HEK293T (cell line): ENCODE measurements at regions not wholly inside any gene's neighbourhood (a gene's known extent, or its start where the extent isn't known, plus 50 kb on each side); places are given as distances from the start of the nearest gene placed in this dataset.
"Not testable (repeated sequence)": the region's sequence is repeated elsewhere in the genome, so short reads cannot be mapped to it uniquely, and the experiment has no call there.

Source experiments
- CTCF ChIA-PET: fragments of 350-600 bp; formaldehyde crosslinking; extraction: SDS; loops from one replicate; lab custom pipeline; 2021; ENCODE audit warnings: antibody characterized with exemption, inconsistent platforms; lab: Yijun Ruan, JAX
- POLR2A ChIA-PET: fragments of 350-600 bp; formaldehyde crosslinking; extraction: SDS; loops from one replicate; lab custom pipeline; 2020; ENCODE audit warnings: antibody characterized with exemption, inconsistent platforms; lab: Yijun Ruan, JAX
- DNase-seq: peaks from one replicate; pipeline ENCODE4 v3.0.0; 2012; ENCODE audit warnings: mixed read lengths; ENCODE audit errors: extremely low spot score
- ARNT ChIP-seq: fragments of 450-650 bp; IDR thresholded peaks from 2 replicates; pipeline ENCODE4 v1.6.1; 2017; ENCODE audit warnings: mild to moderate bottlenecking
- BHLHE40 ChIP-seq: fragments of 450-650 bp; IDR thresholded peaks from 2 replicates; pipeline ENCODE4 v1.6.1; 2016; ENCODE audit warnings: mild to moderate bottlenecking, moderate library complexity, borderline replicate concordance
- CTBP1 ChIP-seq: fragments of 450-650 bp; IDR thresholded peaks from 2 replicates; pipeline ENCODE4 v1.6.1; 2016; ENCODE audit warnings: borderline replicate concordance
- ELF4 ChIP-seq: fragments of 450-650 bp; IDR thresholded peaks from 2 replicates; pipeline ENCODE4 v1.6.1; 2017; ENCODE audit warnings: antibody characterized with exemption
- FOXA1 ChIP-seq: fragments of 450-650 bp; IDR thresholded peaks from 2 replicates; pipeline ENCODE4 v1.6.1; 2016; ENCODE audit warnings: mild to moderate bottlenecking
- FOXK2 ChIP-seq: fragments of 450-650 bp; IDR thresholded peaks from 2 replicates; pipeline ENCODE4 v1.6.1; 2016; ENCODE audit warnings: mild to moderate bottlenecking
- FOXM1 ChIP-seq: fragments of 450-650 bp; IDR thresholded peaks from 2 replicates; pipeline ENCODE4 v1.6.1; 2017; ENCODE audit warnings: mild to moderate bottlenecking, borderline replicate concordance
- HDGF ChIP-seq: fragments of 450-650 bp; IDR thresholded peaks from 2 replicates; pipeline ENCODE4 v1.6.1; 2017; ENCODE audit warnings: antibody characterized with exemption, borderline replicate concordance
- L3MBTL2 ChIP-seq: fragments of 450-650 bp; conservative IDR thresholded peaks from 2 replicates; pipeline ENCODE4 v1.6.1; 2016; ENCODE audit warnings: mild to moderate bottlenecking
- LEF1 ChIP-seq: fragments of 450-650 bp; IDR thresholded peaks from 2 replicates; pipeline ENCODE4 v1.6.1; 2017; ENCODE audit warnings: mild to moderate bottlenecking, borderline replicate concordance
- NFRKB ChIP-seq: fragments of 450-650 bp; IDR thresholded peaks from 2 replicates; pipeline ENCODE4 v1.6.1; 2016; ENCODE audit warnings: mild to moderate bottlenecking, moderate library complexity
- PKNOX1 ChIP-seq: fragments of 450-650 bp; IDR thresholded peaks from 2 replicates; pipeline ENCODE4 v1.6.1; 2016
- SP1 ChIP-seq: fragments of 450-650 bp; IDR thresholded peaks from 2 replicates; pipeline ENCODE4 v1.6.1; 2017
- SUZ12 ChIP-seq: fragments of 450-650 bp; IDR thresholded peaks from 2 replicates; pipeline ENCODE4 v1.6.1; 2016; ENCODE audit warnings: mild to moderate bottlenecking
- TARDBP ChIP-seq: fragments of 450-650 bp; IDR thresholded peaks from 2 replicates; pipeline ENCODE4 v1.6.1; 2016
- ZNF384 ChIP-seq: fragments of 450-650 bp; IDR thresholded peaks from 2 replicates; pipeline ENCODE4 v1.6.1; 2016

GRCh38 chr4:62627671-62628070 lies 1427.5 kb downstream of the ADGRL3 start:
- ChIA-PET CTCF (no interaction called here), POLR2A (no interaction called here)
- no peak for DNase-seq
- TF ChIP-seq FOXM1, result no peak
- no peak for TF ChIP-seq PKNOX1
- TF ChIP-seq ARNT, result no peak
- TF ChIP-seq SUZ12, result no peak
- no peak for TF ChIP-seq BHLHE40
- no peak for TF ChIP-seq L3MBTL2
- no peak for TF ChIP-seq ZNF384
- TF ChIP-seq CTBP1, result no peak
- no peak for TF ChIP-seq TARDBP
- no peak for TF ChIP-seq FOXK2
- no peak for TF ChIP-seq ELF4
- no peak for TF ChIP-seq LEF1
- TF ChIP-seq HDGF, result no peak
- no peak for TF ChIP-seq NFRKB
- no peak for TF ChIP-seq SP1
- TF ChIP-seq FOXA1, result no peak

GRCh38 chr4:62627141-62627540 lies 1427.0 kb downstream of the ADGRL3 start:
- ChIA-PET CTCF (no interaction called here), POLR2A (no interaction called here)
- no peak for DNase-seq
- no peak for TF ChIP-seq ZNF384

GRCh38 chr4:62622089-62622488 lies 1422.0 kb downstream of the ADGRL3 start:
- no peak for DNase-seq
- CTCF ChIA-PET, result no interaction called here
- POLR2A ChIA-PET, result no interaction called here
- no peak for TF ChIP-seq PKNOX1

GRCh38 chr4:62619971-62620370 lies 1419.8 kb downstream of the ADGRL3 start:
- POLR2A ChIA-PET, result no interaction called here
- no peak for TF ChIP-seq BHLHE40
- TF ChIP-seq FOXA1, result no peak
- no peak for TF ChIP-seq ELF4
- no peak for TF ChIP-seq ZNF384
- no peak for TF ChIP-seq SP1
- no peak for TF ChIP-seq PKNOX1
- CTCF ChIA-PET, result no interaction called here

GRCh38 chr4:62618042-62618441 lies 1417.9 kb downstream of the ADGRL3 start:
- TF ChIP-seq CTBP1 (no peak), NFRKB (no peak), ZNF384 (no peak), FOXA1 (no peak), ELF4 (no peak), HDGF (no peak), SP1 (no peak), PKNOX1 (no peak), TARDBP (no peak), FOXM1 (no peak), BHLHE40 (no peak), FOXK2 (no peak), SUZ12 (no peak), LEF1 (no peak), L3MBTL2 (no peak), ARNT (no peak)
- no peak for DNase-seq
- ChIA-PET POLR2A (no interaction called here), CTCF (no interaction called here)

More at GRCh38 chr4:62619971-62620370, 1419.8 kb downstream of the ADGRL3 start:
- DNase-seq, result no peak

- ChIA-PET POLR2A (no interaction called here), CTCF (no interaction called here)
- DNase-seq, result no peak
- TF ChIP-seq FOXK2, result no peak
- TF ChIP-seq TARDBP, result no peak
- TF ChIP-seq PKNOX1, result no peak
- no peak for TF ChIP-seq FOXA1
- no peak for TF ChIP-seq BHLHE40
- TF ChIP-seq LEF1, result no peak
- TF ChIP-seq SP1, result no peak
- no peak for TF ChIP-seq CTBP1
- TF ChIP-seq NFRKB, result no peak
- no peak for TF ChIP-seq FOXM1
- TF ChIP-seq ARNT, result no peak
Measured at GRCh38 chr4:62601737-62602136, 1401.6 kb downstream of the ADGRL3 start.

- CTCF ChIA-PET, DNase-seq, POLR2A ChIA-PET: not testable (repeated sequence)
Measured at GRCh38 chr4:62595265-62595664, 1395.1 kb downstream of the ADGRL3 start.
